Right lobe of liver (tissue), 6 donors: ENCODE measurements at regions not wholly inside any gene's neighbourhood (a gene's known extent, or its start where the extent isn't known, plus 50 kb on each side); places are given as distances from the start of the nearest gene placed in this dataset.

ENCODE experiments used
- ATAC-seq, 4 donors: fragments of 200-7000 bp; cut with Tn5 transposase; one replicate each; pipeline ENCODE4 v1.9.1; 2020; ENCODE audit warnings: mild to moderate bottlenecking in 4 of 4, moderate library complexity in 4 of 4
- DNase-seq, 3 donors: peaks; one replicate each; pipeline ENCODE4 v3.0.0-alpha.2; 2020
- H3K27ac ChIP-seq, 3 donors: fragments of 200-600 bp; one replicate each; pipeline ENCODE4 v1.8.0; 2022
- H3K27me3 ChIP-seq, 2 donors: fragments of 200-600 bp; one replicate each; pipeline ENCODE4 v1.8.0; 2022
- H3K36me3 ChIP-seq, 4 donors: fragments of 200-600 bp; sonication (generic) in 1 of 4; one replicate each; pipeline versions ENCODE4 v1.5.1 to v1.8.0; 2017 to 2022; ENCODE audit warnings: control low read depth in 1 of 4
- H3K4me1 ChIP-seq, 4 donors: fragments of 200-600 bp; sonication (generic) in 1 of 4; one replicate each; pipeline versions ENCODE4 v1.5.1 to v1.8.0; 2017 to 2022; ENCODE audit warnings: control low read depth in 1 of 4
- H3K4me3 ChIP-seq, 3 donors: fragments of 200-600 bp; one replicate each; pipeline ENCODE4 v1.8.0; 2022
- H3K9me3 ChIP-seq, 4 donors: fragments of 200-600 bp; sonication (generic) in 1 of 4; one replicate each; pipeline versions ENCODE4 v1.5.1 to v1.8.0; 2017 to 2022; ENCODE audit warnings: control low read depth in 1 of 4
- CTCF ChIP-seq, 4 donors: fragments of 200-600 bp in 3 of 4; fragments of 450-650 bp in 1 of 4; IDR thresholded peaks; one replicate each; pipeline versions ENCODE4 v1.5.1 to v1.8.0; 2016 to 2022; ENCODE audit warnings: antibody characterized with exemption in 4 of 4, mild to moderate bottlenecking in 2 of 4
- POLR2A ChIP-seq: fragments of 450-650 bp; IDR thresholded peaks from one replicate; pipeline ENCODE4 v1.6.1; 2017; ENCODE audit warnings: antibody characterized with exemption, mild to moderate bottlenecking
- WGBS: methylation state at CpG from one replicate; pipeline ENCODE4 v1.1.6; 2018; ENCODE audit warnings: low coverage, low lambda C conversion rate; ENCODE audit not compliant: insufficient coverage; ENCODE audit errors: missing lambda C conversion rate; 5-methylcytosine and 5-hydroxymethylcytosine counted together
- intact Hi-C, 2 donors: fragments of 100-400 bp; cut with DNase I; formaldehyde crosslinking; loops; one replicate each; pipeline versions ENCODE4 v1.11.2 to v1.14.1; 2022
- donor health status: DM: no; HTN: yes; CAD: no.
- donor health status: DM: no; HTN: no; CAD: no.
- donor health status: DM: no; HTN: no; CAD: no.
- donor health status: DM: no; HTN: yes; CAD: no.
- donor health status: DM: no; HTN: yes; CAD: no.

DNA sequence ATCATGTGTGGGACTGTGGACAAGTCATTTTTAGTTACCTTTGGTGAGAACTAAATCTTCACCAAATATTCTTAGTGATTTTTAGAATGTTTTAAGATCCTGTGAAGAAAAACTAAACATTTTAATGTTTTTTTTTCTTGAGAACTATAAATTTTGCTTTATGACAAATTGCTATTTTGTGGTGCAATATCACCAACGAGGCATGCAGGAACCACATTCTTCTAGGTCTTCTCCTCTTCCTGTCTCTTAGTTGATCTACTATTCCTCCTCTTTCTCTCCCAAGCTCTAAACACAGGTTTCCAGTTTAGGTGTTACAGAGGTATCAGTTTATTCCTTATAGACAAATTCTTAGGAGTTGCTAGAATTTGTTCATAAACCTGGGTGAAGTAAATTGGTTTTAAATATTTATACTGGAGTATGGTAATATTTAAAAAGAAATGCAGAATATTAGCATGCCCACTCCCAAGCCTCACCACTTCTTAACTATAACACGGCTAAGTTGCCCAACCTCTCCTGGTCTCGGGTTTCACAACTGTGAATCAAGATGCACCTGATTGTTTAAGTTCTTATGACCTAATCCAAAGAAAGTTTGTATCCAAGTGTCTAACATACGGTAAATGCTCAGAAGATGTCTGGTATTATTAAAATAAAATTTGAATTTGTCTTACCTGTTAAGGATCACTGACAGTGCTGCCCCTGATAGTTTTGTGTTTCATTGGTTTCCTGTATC, 56.5 kb upstream of the CLNK start:
- ATAC-seq (no peak), DNase-seq (no peak)
- H3K27ac ChIP-seq: no peak overlapping the region
- intact Hi-C loops: no loop called here
- WGBS: 47% methylated on average over 4 of the region's 4 CpGs
- no peaks in the 10 kb centered on the region for H3K4me1 ChIP-seq
- H3K9me3 ChIP-seq: no peaks in the 10 kb centered on the region
- no peak overlapping the region for H3K4me3 ChIP-seq
- no peaks in the 10 kb centered on the region for H3K27me3 ChIP-seq
- TF ChIP-seq POLR2A: no peak
- TF ChIP-seq CTCF (IDR thresholded peaks at IDR 0.05): no peak
- no peaks in the 10 kb centered on the region for H3K36me3 ChIP-seq

DNA sequence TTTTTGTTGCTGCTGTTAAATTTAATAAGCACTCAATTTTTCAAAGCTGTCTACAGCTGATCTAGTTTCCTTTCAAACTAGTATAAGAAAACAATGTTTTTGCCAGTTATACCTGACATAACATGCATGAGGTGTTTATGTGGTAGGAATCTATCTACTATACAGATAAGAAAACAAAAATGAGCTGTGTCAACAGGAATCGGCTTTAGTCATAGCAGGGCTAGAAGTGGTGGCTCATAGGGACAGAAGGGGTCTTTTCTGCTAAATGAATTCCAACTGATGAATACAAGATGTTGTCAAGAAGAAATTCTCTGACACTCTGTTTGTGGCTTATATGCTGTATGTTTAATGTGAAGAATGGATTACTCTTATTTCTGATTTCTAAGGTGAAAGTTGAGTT, 55.7 kb upstream of the CLNK start:
- Histone ChIP-seq H3K4me3 (no peak overlapping the region), H3K4me1 (no peaks in the 10 kb centered on the region), H3K9me3 (no peaks in the 10 kb centered on the region), H3K36me3 (no peaks in the 10 kb centered on the region), H3K27me3 (no peaks in the 10 kb centered on the region), H3K27ac (no peak overlapping the region)
- TF ChIP-seq POLR2A (no peak), CTCF (IDR thresholded peaks at IDR 0.05) (no peak)
- 33% methylated on average over 1 of the region's 1 CpG for WGBS
- no peak for DNase-seq
- intact Hi-C loops: no loop called here
- ATAC-seq: no peak

DNA sequence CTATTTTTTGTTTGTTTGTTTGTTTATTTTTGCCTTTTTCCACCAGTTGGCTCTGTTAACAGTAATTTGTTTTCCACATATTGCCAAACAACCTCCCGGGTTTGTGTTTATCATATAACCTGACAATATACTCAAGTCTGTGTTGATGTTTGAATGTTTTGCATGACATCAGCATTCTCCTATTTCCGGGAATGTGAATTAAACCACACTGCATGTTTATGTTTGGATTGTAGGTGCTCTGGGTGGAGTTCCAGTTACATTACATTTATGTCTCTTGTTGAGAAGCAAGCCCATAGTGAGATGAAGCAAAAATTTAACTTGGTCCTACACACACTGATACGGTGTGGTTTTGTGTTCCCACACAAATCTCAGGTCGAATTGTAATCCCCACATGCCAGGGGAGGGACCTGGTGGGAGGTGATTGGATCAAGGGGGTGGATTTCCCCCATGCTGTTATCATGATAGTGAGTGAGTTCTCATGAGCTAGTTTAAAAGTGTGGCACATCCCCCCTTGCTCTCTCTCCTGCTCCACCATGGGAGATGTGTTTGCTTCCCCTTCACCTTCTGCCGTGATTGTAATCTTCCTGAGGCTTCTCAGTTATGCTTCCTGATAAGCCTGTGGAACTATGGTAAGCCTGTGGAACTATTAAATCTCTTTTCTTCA, 54.4 kb upstream of the CLNK start:
- Histone ChIP-seq H3K4me1 (no peaks in the 10 kb centered on the region), H3K9me3 (no peaks in the 10 kb centered on the region), H3K27ac (no peak overlapping the region), H3K27me3 (no peaks in the 10 kb centered on the region), H3K36me3 (no peaks in the 10 kb centered on the region), H3K4me3 (no peak overlapping the region)
- ATAC-seq (no peak), DNase-seq (no peak)
- TF ChIP-seq CTCF (IDR thresholded peaks at IDR 0.05) (no peak), POLR2A (no peak)
- intact Hi-C loops: no loop called here
- 30% methylated on average over 5 of the region's 5 CpGs for WGBS

DNA sequence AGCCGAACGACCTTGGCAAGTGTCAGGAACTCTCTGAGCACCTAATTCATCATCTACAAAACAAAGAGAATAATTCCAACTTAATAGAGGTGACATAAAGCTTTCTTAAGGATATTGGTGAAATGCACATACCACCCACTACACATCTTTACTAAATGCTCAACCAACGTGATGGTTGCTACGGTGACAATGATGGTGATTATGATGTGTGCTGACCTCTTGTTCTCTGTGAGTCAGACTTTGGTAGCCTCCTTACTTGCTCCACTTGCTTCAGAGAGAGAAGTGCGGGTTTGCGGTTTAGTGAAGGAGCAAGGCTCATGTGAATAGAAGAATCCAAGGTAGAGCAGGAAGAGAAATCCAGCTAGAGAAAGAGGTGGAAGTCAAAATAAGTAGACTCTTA, 52.8 kb upstream of the CLNK start:
- TF ChIP-seq CTCF (IDR thresholded peaks at IDR 0.05): no peak
- no peak for TF ChIP-seq POLR2A
- no peak for DNase-seq

More for the DNA sequence above, 52.8 kb upstream of the CLNK start:
- intact Hi-C loops: no loop called here
- WGBS: 52% methylated on average over 6 of the region's 6 CpGs
- Histone ChIP-seq H3K27ac (no peak overlapping the region), H3K4me3 (no peak overlapping the region), H3K9me3 (no peaks in the 10 kb centered on the region), H3K4me1 (no peaks in the 10 kb centered on the region), H3K27me3 (no peaks in the 10 kb centered on the region), H3K36me3 (no peaks in the 10 kb centered on the region)
- ATAC-seq: no peak
